H9 (cell line): ENCODE measurements at regions not wholly inside any gene's neighbourhood (a gene's known extent, or its start where the extent isn't known, plus 50 kb on each side); places are given as distances from the start of the nearest gene placed in this dataset.

Experiments
- DNase-seq: peaks from one replicate; pipeline ENCODE4 v3.0.0-alpha.2; 2017
- H2AFZ ChIP-seq: one replicate; pipeline ENCODE4 v1.6.1; 2013; ENCODE audit warnings: mild to moderate bottlenecking, low read length, control low read depth, moderate library complexity
- H2AK5ac ChIP-seq: 2 replicates; pipeline ENCODE4 v1.6.1; 2013; ENCODE audit warnings: low read length, control low read depth, mixed read lengths; ENCODE audit not compliant: insufficient read length
- H2BK120ac ChIP-seq: one replicate; pipeline ENCODE4 v1.6.1; 2013; ENCODE audit warnings: low read depth, mild to moderate bottlenecking, low read length, control low read depth, inconsistent platforms; ENCODE audit not compliant: poor library complexity, severe bottlenecking
- H2BK12ac ChIP-seq: 2 replicates; pipeline ENCODE4 v1.6.1; 2013; ENCODE audit warnings: low read length, control low read depth, mixed read lengths, low read depth; ENCODE audit not compliant: insufficient read length
- H2BK15ac ChIP-seq: 2 replicates; pipeline ENCODE4 v1.6.1; 2013; ENCODE audit warnings: low read depth, low read length, control low read depth
- H2BK20ac ChIP-seq: one replicate; pipeline ENCODE4 v1.6.1; 2013; ENCODE audit warnings: low read depth, mild to moderate bottlenecking, low read length, control low read depth, inconsistent platforms; ENCODE audit not compliant: poor library complexity, severe bottlenecking
- H2BK5ac ChIP-seq: 2 replicates; pipeline ENCODE4 v1.6.1; 2013; ENCODE audit warnings: low read length, control low read depth, mixed read lengths; ENCODE audit not compliant: insufficient read length
- H3K14ac ChIP-seq: 2 replicates; pipeline ENCODE4 v1.6.1; 2013; ENCODE audit warnings: low read length, control low read depth; ENCODE audit not compliant: insufficient read depth
- H3K18ac ChIP-seq: 2 replicates; pipeline ENCODE4 v1.6.1; 2013; ENCODE audit warnings: low read depth, mild to moderate bottlenecking, mixed read lengths, low read length, control low read depth; ENCODE audit not compliant: insufficient read length
- H3K23ac ChIP-seq: 2 replicates; pipeline ENCODE4 v1.6.1; 2013; ENCODE audit warnings: low read length, control low read depth, mixed read lengths, low read depth; ENCODE audit not compliant: insufficient read length
- H3K23me2 ChIP-seq: 2 replicates; pipeline ENCODE4 v1.6.1; 2013; ENCODE audit warnings: low read depth, mild to moderate bottlenecking, mixed read lengths, low read length, control low read depth; ENCODE audit not compliant: insufficient read length, poor library complexity, severe bottlenecking
- H3K27ac ChIP-seq: 2 replicates; pipeline ENCODE4 v1.5.1; 2013; ENCODE audit warnings: low read length, control low read depth, mixed read lengths, low read depth; ENCODE audit not compliant: insufficient read length
- H3K27me3 ChIP-seq: 2 replicates; pipeline ENCODE4 v1.6.1; 2013; ENCODE audit warnings: low read length, control low read depth, inconsistent platforms; ENCODE audit not compliant: insufficient read depth
- H3K4ac ChIP-seq: 2 replicates; pipeline ENCODE4 v1.6.1; 2013; ENCODE audit warnings: low read depth, mild to moderate bottlenecking, control low read depth, inconsistent platforms, low read length, moderate library complexity
- H3K4me1 ChIP-seq: 2 replicates; pipeline ENCODE4 v1.6.1; 2013; ENCODE audit warnings: low read length, control low read depth, inconsistent platforms; ENCODE audit not compliant: insufficient read depth
- H3K4me2 ChIP-seq: 2 replicates; pipeline ENCODE4 v1.6.1; 2013; ENCODE audit warnings: low read length, control low read depth, mixed read lengths; ENCODE audit not compliant: insufficient read length, insufficient read depth
- H3K56ac ChIP-seq: 2 replicates; pipeline ENCODE4 v1.6.1; 2013; ENCODE audit warnings: low read depth, mild to moderate bottlenecking, mixed read lengths, low read length, control low read depth; ENCODE audit not compliant: insufficient read length
- H3K79me1 ChIP-seq: 2 replicates; pipeline ENCODE4 v1.6.1; 2013; ENCODE audit warnings: low read depth, mild to moderate bottlenecking, moderate library complexity, low read length, control low read depth, inconsistent platforms; ENCODE audit not compliant: insufficient read depth, poor library complexity, severe bottlenecking
- H3K79me2 ChIP-seq: 2 replicates; pipeline ENCODE4 v1.6.1; 2013; ENCODE audit warnings: low read length, control low read depth, inconsistent platforms; ENCODE audit not compliant: insufficient read depth
- H3K9ac ChIP-seq: 2 replicates; pipeline ENCODE4 v1.6.1; 2013; ENCODE audit warnings: low read length, control low read depth, mixed read lengths; ENCODE audit not compliant: insufficient read length; ENCODE audit errors: extremely low read depth
- H3K9me3 ChIP-seq: one replicate; pipeline ENCODE4 v1.6.1; 2013; ENCODE audit warnings: low read depth, low read length, inconsistent platforms; ENCODE audit not compliant: control insufficient read depth
- H3T11ph ChIP-seq: one replicate; pipeline ENCODE4 v1.6.1; 2013; ENCODE audit warnings: mild to moderate bottlenecking, low read length, control low read depth, inconsistent platforms
- H4K20me1 ChIP-seq: one replicate; pipeline ENCODE4 v1.6.1; 2013; ENCODE audit not compliant: control insufficient read depth, insufficient read length, insufficient read depth
- H4K5ac ChIP-seq: 2 replicates; pipeline ENCODE4 v1.6.1; 2013; ENCODE audit warnings: low read depth, mild to moderate bottlenecking, mixed read lengths, low read length, control low read depth; ENCODE audit not compliant: insufficient read length
- H4K8ac ChIP-seq: replicated peaks from 2 replicates; pipeline ENCODE4 v1.6.1; 2013; ENCODE audit warnings: low read length, control low read depth, mixed read lengths, low read depth; ENCODE audit not compliant: insufficient read length
- H4K91ac ChIP-seq: 2 replicates; pipeline ENCODE4 v1.6.1; 2013; ENCODE audit warnings: low read depth, mild to moderate bottlenecking, moderate library complexity, mixed read lengths, low read length, control low read depth; ENCODE audit not compliant: insufficient read length
- H3K27ac Mint-ChIP-seq, 3 experiments: 2 replicates in 2 of 3; 3 replicates in 1 of 3; pipeline ENCODE4 v1.8.0; 2020 to 2021; ENCODE audit warnings: mixed read lengths in 3 of 3, mild to moderate bottlenecking in 1 of 3, moderate library complexity in 1 of 3
- H3K27me3 Mint-ChIP-seq: 2 replicates; pipeline ENCODE4 v1.8.0; 2021; ENCODE audit warnings: low read depth, mild to moderate bottlenecking, moderate library complexity, mixed read lengths
- H3K36me3 Mint-ChIP-seq, 3 experiments: 2 replicates in 2 of 3; 3 replicates in 1 of 3; pipeline ENCODE4 v1.8.0; 2020 to 2021; ENCODE audit warnings: low read depth in 3 of 3, mixed read lengths in 3 of 3; ENCODE audit not compliant: insufficient read depth in 1 of 3
- H3K4me1 Mint-ChIP-seq, 2 experiments: 2 replicates each; pipeline ENCODE4 v1.8.0; 2020; ENCODE audit warnings: mixed read lengths in 2 of 2
- H3K4me3 Mint-ChIP-seq, 2 experiments: 2 replicates in 1 of 2; 3 replicates in 1 of 2; pipeline ENCODE4 v1.8.0; 2020 to 2021; ENCODE audit warnings: mild to moderate bottlenecking in 2 of 2, mixed read lengths in 2 of 2, moderate library complexity in 1 of 2
- H3K9me3 Mint-ChIP-seq, 2 experiments: 2 replicates in 1 of 2; 3 replicates in 1 of 2; pipeline ENCODE4 v1.8.0; 2020; ENCODE audit warnings: mild to moderate bottlenecking in 2 of 2, mixed read lengths in 2 of 2, moderate library complexity in 1 of 2
- WGBS: extraction: QIAGEN DNeasy Blood & Tissue Kit; methylation state at CpG from one replicate; pipeline ENCODE4 v1.1.7; 2013; ENCODE audit warnings: missing lambda C conversion rate, low lambda C conversion rate, mixed read lengths; ENCODE audit not compliant: insufficient read length; ENCODE audit errors: extremely low coverage; 5-methylcytosine and 5-hydroxymethylcytosine counted together
- TF ChIP-seq, protein P1 (sequence below): fragments of 200-600 bp; sonication (generic); conservative IDR thresholded peaks from 3 replicates; pipeline ENCODE4 v1.8.0; 2021; ENCODE audit warnings: antibody characterized with exemption, mild to moderate bottlenecking

DNA sequence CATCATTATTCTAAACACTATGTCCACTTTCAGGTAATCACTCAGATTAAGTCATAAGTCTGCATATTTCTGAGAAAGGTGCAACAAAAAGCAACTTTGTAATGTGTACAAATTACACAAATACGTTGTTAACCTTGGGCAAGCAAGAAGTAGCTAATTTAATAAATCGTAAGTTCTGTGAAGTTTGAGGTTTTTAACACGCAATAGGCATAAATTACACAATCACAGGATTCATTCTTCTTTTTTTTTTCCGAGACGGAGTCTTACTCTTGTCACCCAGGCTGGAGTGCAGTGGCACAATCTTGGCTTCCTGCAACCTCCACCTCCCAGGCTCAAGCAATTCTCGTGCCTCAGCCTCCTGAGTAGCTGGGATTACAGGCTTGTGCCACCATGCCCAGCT lies 57.2 kb upstream of the F13A1 start:
- Histone ChIP-seq H2BK12ac (no peak overlapping the region), H3K27me3 (no peaks in the 10 kb centered on the region), H2AK5ac (no peak overlapping the region), H3K9me3 (no peaks in the 10 kb centered on the region), H4K91ac (no peak overlapping the region), H2BK5ac (no peak overlapping the region), H3K9ac (no peak overlapping the region), H2BK15ac (no peak overlapping the region), H3K23me2 (no peaks in the 10 kb centered on the region), H3T11ph (no peak overlapping the region), H2BK20ac (no peak overlapping the region), H3K4ac (no peak overlapping the region), H3K23ac (no peak overlapping the region), H2BK120ac (no peak overlapping the region), H3K4me1 (no peaks in the 10 kb centered on the region), H3K18ac (no peak overlapping the region), H4K5ac (no peak overlapping the region), H3K4me2 (no peak overlapping the region), H4K8ac (no peak overlapping the region), H2AFZ (no peak overlapping the region), H3K14ac (no peak overlapping the region), H3K79me2 (no peaks in the 10 kb centered on the region), H3K27ac (no peak overlapping the region), H3K56ac (no peak overlapping the region), H4K20me1 (no peaks in the 10 kb centered on the region), H3K79me1 (no peaks in the 10 kb centered on the region)
- peaks cover 9 to 10% of the 10 kb centered on the region in 2 experiments; a peak in 4 of 5 replicates for H3K9me3 Mint-ChIP-seq
- no peak overlapping the region for H3K27ac Mint-ChIP-seq
- H3K4me3 Mint-ChIP-seq, result no peak overlapping the region
- no peaks in the 10 kb centered on the region; a peak in 1 of 7 replicates for H3K36me3 Mint-ChIP-seq
- no CpG with 5 or more reads among the region's 6 CpGs for WGBS
- TF ChIP-seq, protein P1, sequence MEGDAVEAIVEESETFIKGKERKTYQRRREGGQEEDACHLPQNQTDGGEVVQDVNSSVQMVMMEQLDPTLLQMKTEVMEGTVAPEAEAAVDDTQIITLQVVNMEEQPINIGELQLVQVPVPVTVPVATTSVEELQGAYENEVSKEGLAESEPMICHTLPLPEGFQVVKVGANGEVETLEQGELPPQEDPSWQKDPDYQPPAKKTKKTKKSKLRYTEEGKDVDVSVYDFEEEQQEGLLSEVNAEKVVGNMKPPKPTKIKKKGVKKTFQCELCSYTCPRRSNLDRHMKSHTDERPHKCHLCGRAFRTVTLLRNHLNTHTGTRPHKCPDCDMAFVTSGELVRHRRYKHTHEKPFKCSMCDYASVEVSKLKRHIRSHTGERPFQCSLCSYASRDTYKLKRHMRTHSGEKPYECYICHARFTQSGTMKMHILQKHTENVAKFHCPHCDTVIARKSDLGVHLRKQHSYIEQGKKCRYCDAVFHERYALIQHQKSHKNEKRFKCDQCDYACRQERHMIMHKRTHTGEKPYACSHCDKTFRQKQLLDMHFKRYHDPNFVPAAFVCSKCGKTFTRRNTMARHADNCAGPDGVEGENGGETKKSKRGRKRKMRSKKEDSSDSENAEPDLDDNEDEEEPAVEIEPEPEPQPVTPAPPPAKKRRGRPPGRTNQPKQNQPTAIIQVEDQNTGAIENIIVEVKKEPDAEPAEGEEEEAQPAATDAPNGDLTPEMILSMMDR, result no peak
- no peaks in the 10 kb centered on the region for H3K27me3 Mint-ChIP-seq
- DNase-seq, result no peak
- no peaks in the 10 kb centered on the region for H3K4me1 Mint-ChIP-seq
